AG09319 (cell line): ENCODE measurements at regions not wholly inside any gene's neighbourhood (a gene's known extent, or its start where the extent isn't known, plus 50 kb on each side); places are given as distances from the start of the nearest gene placed in this dataset.
"Not testable (repeated sequence)": the region's sequence is repeated elsewhere in the genome, so short reads cannot be mapped to it uniquely, and the experiment has no call there.

Experiments
- DNase-seq: peaks from one replicate; pipeline ENCODE4 v3.0.0-alpha.2; 2010; ENCODE audit warnings: low read depth; ENCODE audit errors: extremely low read depth
- CTCF ChIP-seq: IDR thresholded peaks from 2 replicates; pipeline ENCODE4 v1.5.1; 2011; ENCODE audit warnings: low read depth, mild to moderate bottlenecking, inconsistent platforms, low read length, moderate library complexity

GRCh38 chr3:162710332-162711112, 1213.9 kb downstream of the OTOL1 start:
- DNase-seq, result no peak
- TF ChIP-seq CTCF, result no peak

GRCh38 chr3:162717074-162717473, 1220.5 kb downstream of the OTOL1 start:
- not testable (repeated sequence) for DNase-seq

GRCh38 chr3:162718697-162719096, 1222.1 kb downstream of the OTOL1 start:
- TF ChIP-seq CTCF, result no peak
- DNase-seq, result no peak

GRCh38 chr3:162719684-162720341, 1223.2 kb downstream of the OTOL1 start:
- TF ChIP-seq CTCF, result no peak
- peak; percentile 67 for DNase-seq

- DNase-seq, result no peak
- TF ChIP-seq CTCF, result no peak
These were observed 1225.1 kb downstream of the OTOL1 start for GRCh38 chr3:162721736-162722135.

GRCh38 chr3:162722337-162722736, 1225.7 kb downstream of the OTOL1 start:
- no peak for TF ChIP-seq CTCF
- no peak for DNase-seq

GRCh38 chr3:162722796-162723195, 1226.2 kb downstream of the OTOL1 start:
- DNase-seq, result not testable (repeated sequence)

GRCh38 chr3:162729686-162730085, 1233.1 kb downstream of the OTOL1 start:
- TF ChIP-seq CTCF, result no peak

GRCh38 chr3:162731961-162732360, 1235.4 kb downstream of the OTOL1 start:
- DNase-seq, result not testable (repeated sequence)

More at GRCh38 chr3:162729686-162730085, 1233.1 kb downstream of the OTOL1 start:
- DNase-seq, result no peak
